Activated naive CD4-positive, alpha-beta T cell treated with anti-CD3 and anti-CD28 coated beads, Interleukin-2, amount 50 U/mL, for 72 hours (primary cell): ENCODE measurements at regions not wholly inside any gene's neighbourhood (a gene's known extent, or its start where the extent isn't known, plus 50 kb on each side); places are given as distances from the start of the nearest gene placed in this dataset.
"Not testable (repeated sequence)": the region's sequence is repeated elsewhere in the genome, so short reads cannot be mapped to it uniquely, and the experiment has no call there.

Source experiments
- ATAC-seq, 2 donors: fragments of 150-1000 bp; cut with Tn5 transposase; 2 replicates each; pipeline ENCODE4 v1.10.0; 2021; ENCODE audit warnings: mild to moderate bottlenecking in 2 of 2, moderate library complexity in 2 of 2
- DNase-seq, 2 donors: peaks; one replicate each; pipeline ENCODE4 v3.0.0; 2021 to 2022; ENCODE audit warnings: low spot score in 2 of 2
- H3K27ac Mint-ChIP-seq, 2 donors: one replicate each; pipeline ENCODE4 v1.8.0; 2022; ENCODE audit warnings: mild to moderate bottlenecking in 2 of 2, mixed read lengths in 2 of 2
- H3K36me3 Mint-ChIP-seq, 2 donors: one replicate each; pipeline ENCODE4 v1.8.0; 2022; ENCODE audit warnings: mixed read lengths in 2 of 2
- H3K9me3 Mint-ChIP-seq, 2 donors: one replicate each; pipeline ENCODE4 v1.8.0; 2022; ENCODE audit warnings: mixed read lengths in 2 of 2

- DNase-seq (no peak), ATAC-seq (no peak)
- H3K9me3 Mint-ChIP-seq = peaks cover 0 to 6% of the 10 kb centered on the region in 2 donors
- no peaks in the 10 kb centered on the region for H3K36me3 Mint-ChIP-seq
- no peak overlapping the region for H3K27ac Mint-ChIP-seq
Observed at GRCh38 chr13:46475541-46475991, 77.4 kb upstream of the LRCH1 start.

- no peaks in the 10 kb centered on the region for H3K36me3 Mint-ChIP-seq
- H3K27ac Mint-ChIP-seq = no peak overlapping the region
- DNase-seq (no peak), ATAC-seq (no peak)
- peaks cover 0 to 6% of the 10 kb centered on the region in 2 donors for H3K9me3 Mint-ChIP-seq
Observed at GRCh38 chr13:46473806-46474205, 79.2 kb upstream of the LRCH1 start.

GRCh38 chr13:46472384-46472783 is 80.6 kb upstream of the LRCH1 start:
- no peak overlapping the region for H3K27ac Mint-ChIP-seq
- H3K36me3 Mint-ChIP-seq = no peaks in the 10 kb centered on the region
- no peak for DNase-seq
- H3K9me3 Mint-ChIP-seq = peaks cover 0 to 6% of the 10 kb centered on the region in 2 donors
- ATAC-seq = no peak

- not testable (repeated sequence) for H3K27ac Mint-ChIP-seq, H3K36me3 Mint-ChIP-seq, DNase-seq, ATAC-seq, H3K9me3 Mint-ChIP-seq
Observed at GRCh38 chr13:46469699-46470098, 82.6 kb upstream of the RUBCNL start.

- ATAC-seq (no peak), DNase-seq (no peak)
- no peaks in the 10 kb centered on the region for H3K36me3 Mint-ChIP-seq
- no peaks in the 10 kb centered on the region for H3K9me3 Mint-ChIP-seq
- H3K27ac Mint-ChIP-seq = no peak overlapping the region
Observed at GRCh38 chr13:46468570-46469463, 81.8 kb upstream of the RUBCNL start.

- not testable (repeated sequence) for H3K27ac Mint-ChIP-seq, ATAC-seq, H3K9me3 Mint-ChIP-seq, H3K36me3 Mint-ChIP-seq, DNase-seq
Observed at GRCh38 chr13:46467694-46468093, 80.6 kb upstream of the RUBCNL start.

- H3K27ac Mint-ChIP-seq, DNase-seq, H3K9me3 Mint-ChIP-seq, H3K36me3 Mint-ChIP-seq, ATAC-seq: not testable (repeated sequence)
Observed at GRCh38 chr13:46466074-46466473, 79.0 kb upstream of the RUBCNL start.

GRCh38 chr13:46463719-46464118 is 76.7 kb upstream of the RUBCNL start:
- Mint-ChIP-seq H3K27ac (no peak overlapping the region), H3K9me3 (peaks cover 0 to 5% of the 10 kb centered on the region in 2 donors), H3K36me3 (peaks cover 0 to 5% of the 10 kb centered on the region in 2 donors)
- ATAC-seq (no peak), DNase-seq (no peak)

- not testable (repeated sequence) for ATAC-seq, H3K9me3 Mint-ChIP-seq
Observed at GRCh38 chr13:46460223-46460622, 73.2 kb upstream of the RUBCNL start.

GRCh38 chr13:46457255-46457654 is 70.2 kb upstream of the RUBCNL start:
- not testable (repeated sequence) for ATAC-seq, DNase-seq, H3K36me3 Mint-ChIP-seq, H3K9me3 Mint-ChIP-seq, H3K27ac Mint-ChIP-seq

More at GRCh38 chr13:46460223-46460622, 73.2 kb upstream of the RUBCNL start:
- DNase-seq, H3K27ac Mint-ChIP-seq, H3K36me3 Mint-ChIP-seq: not testable (repeated sequence)

GRCh38 chr13:46455924-46456323 is 68.9 kb upstream of the RUBCNL start:
- not testable (repeated sequence) for H3K36me3 Mint-ChIP-seq, H3K9me3 Mint-ChIP-seq, H3K27ac Mint-ChIP-seq
- ATAC-seq (peak; percentile 70 to 76), DNase-seq (peak in 1 of 2 donors; percentile 3)

GRCh38 chr13:46451145-46451544 is 64.1 kb upstream of the RUBCNL start:
- not testable (repeated sequence) for H3K36me3 Mint-ChIP-seq, H3K9me3 Mint-ChIP-seq, H3K27ac Mint-ChIP-seq, DNase-seq, ATAC-seq

- H3K9me3 Mint-ChIP-seq, H3K27ac Mint-ChIP-seq, ATAC-seq, H3K36me3 Mint-ChIP-seq, DNase-seq: not testable (repeated sequence)
Observed at GRCh38 chr13:46449949-46450348, 62.9 kb upstream of the RUBCNL start.

GRCh38 chr13:46448148-46448547 is 61.1 kb upstream of the RUBCNL start:
- H3K36me3 Mint-ChIP-seq, ATAC-seq, DNase-seq, H3K9me3 Mint-ChIP-seq, H3K27ac Mint-ChIP-seq: not testable (repeated sequence)

GRCh38 chr13:46437808-46438404 is 50.9 kb upstream of the RUBCNL start:
- not testable (repeated sequence) for H3K36me3 Mint-ChIP-seq, H3K27ac Mint-ChIP-seq, DNase-seq, H3K9me3 Mint-ChIP-seq, ATAC-seq
